Stimulated activated CD8-positive, alpha-beta memory T cell treated with anti-CD3 and anti-CD28 coated beads, Interleukin-4, amount 100 ng/mL, for 24 hours (primary cell): ENCODE measurements at regions not wholly inside any gene's neighbourhood (a gene's known extent, or its start where the extent isn't known, plus 50 kb on each side); places are given as distances from the start of the nearest gene placed in this dataset.
"Not testable (repeated sequence)": the region's sequence is repeated elsewhere in the genome, so short reads cannot be mapped to it uniquely, and the experiment has no call there.

Source experiments
- DNase-seq: peaks from one replicate; pipeline ENCODE4 v3.0.0-alpha.2; 2020; ENCODE audit warnings: low read depth

GRCh38 chr6:137309078-137309762 is 90.0 kb upstream of the IFNGR1 start:
- DNase-seq: no peak

DNA sequence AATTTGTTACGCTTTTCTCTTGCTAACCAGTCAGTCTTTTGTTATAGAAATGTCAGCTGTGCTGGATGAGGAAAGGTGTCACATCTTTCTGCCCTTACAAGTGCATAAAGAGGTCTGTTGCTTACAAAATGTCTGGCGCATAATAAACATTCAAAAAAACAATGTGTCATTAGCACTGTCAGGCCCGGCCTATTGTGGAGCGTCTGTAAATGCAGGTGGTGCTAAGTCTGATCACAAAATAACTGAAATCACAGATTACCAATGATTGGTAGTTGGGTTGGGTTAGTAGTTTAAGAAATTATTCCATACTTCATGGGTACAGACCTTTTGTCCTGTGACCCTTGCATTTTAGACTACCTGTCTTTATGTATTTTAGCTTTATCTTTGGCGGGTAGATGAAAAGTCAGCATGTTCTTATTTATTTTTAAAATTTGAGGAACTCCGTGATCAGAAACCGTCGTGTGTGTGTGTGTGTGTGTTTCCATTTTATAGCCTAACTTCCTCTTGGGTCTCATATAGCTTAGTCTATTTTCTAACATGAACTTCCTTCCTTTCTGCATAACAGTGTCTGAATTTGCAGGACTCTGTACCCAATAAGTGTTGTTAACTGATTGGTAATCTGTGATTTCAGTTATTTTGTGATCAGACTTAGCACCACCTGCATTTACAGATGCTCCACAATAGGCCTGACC is 88.1 kb upstream of the IFNGR1 start:
- no peak for DNase-seq

GRCh38 chr6:137305691-137306090 is 86.5 kb upstream of the IFNGR1 start:
- DNase-seq: no peak

DNA sequence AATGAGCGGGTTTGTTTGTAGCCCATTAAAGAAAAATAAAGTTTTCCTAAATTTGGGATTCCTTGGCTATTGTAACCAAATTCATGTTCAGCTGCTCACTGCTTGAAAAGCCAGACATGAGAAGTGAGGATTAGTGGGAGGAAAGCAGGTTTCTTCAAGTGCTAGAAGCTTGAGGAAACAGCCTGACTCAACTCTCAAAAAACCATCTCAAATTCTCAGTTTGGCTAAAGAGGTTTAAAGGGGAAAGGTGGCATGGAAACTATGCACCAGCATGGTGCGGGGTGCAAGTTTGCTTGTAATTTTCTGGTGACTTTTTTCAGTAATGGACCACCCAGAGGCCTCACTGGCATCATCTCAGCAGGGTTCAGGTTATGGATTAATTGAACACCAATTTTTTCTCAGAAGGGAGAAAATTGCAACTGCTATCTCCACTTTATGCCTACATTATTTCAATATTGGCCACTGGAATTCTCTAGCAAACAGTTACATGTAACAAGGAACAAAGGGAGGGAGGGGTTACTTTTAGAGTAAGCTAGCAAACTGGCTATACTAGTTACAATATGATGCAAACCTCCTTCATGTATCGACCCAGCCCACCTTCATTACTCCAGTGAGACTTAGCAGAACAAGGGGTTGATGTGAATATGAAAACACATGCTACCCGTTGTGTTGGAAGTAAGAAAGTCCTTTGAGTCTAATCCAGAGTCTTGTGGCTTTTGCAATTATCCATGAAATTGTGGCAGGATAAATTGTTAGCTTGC is 85.0 kb upstream of the IFNGR1 start:
- DNase-seq: no peak

- DNase-seq: no peak
Measured at GRCh38 chr6:137303441-137303840, 84.3 kb upstream of the IFNGR1 start.

DNA sequence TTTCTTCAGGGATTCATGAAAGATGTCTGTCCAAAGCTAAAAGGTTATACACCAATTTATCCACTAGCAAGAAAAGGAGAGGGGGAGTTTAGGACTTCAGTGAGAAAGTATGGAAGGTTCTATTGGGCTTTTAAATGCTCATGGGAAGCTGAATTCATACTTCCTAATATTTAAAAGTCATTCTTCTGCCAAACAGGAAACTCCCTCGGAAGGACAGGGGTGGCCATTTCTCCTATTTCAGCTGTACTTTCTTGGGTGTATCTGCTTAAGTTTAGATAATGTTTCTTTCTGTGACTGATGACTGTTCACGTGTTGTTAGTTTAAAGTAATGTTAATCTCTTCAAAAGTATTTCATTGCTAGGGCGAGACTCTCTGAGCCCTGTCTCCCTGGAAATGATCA is 80.5 kb upstream of the IFNGR1 start:
- DNase-seq: no peak

GRCh38 chr6:137297887-137298286 is 78.7 kb upstream of the IFNGR1 start:
- DNase-seq: no peak

DNA sequence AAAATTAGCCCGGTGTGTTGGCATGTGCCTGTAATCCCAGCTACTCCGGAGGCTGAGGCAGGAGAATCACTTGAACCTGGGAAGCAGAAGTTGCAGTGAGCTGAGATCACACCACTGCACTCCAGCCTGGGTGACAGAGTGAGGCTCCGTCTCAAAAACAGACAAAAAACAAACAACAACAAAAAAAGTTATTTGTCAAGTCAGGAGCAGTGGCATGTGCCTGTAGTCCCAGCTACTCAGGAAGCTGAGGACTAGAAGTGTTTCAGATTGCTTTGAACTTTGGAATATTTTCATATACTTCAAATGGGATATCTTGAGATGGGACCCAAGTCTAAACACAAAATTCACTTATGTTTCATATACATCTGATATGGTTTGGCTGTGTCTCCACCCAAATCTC is 73.1 kb upstream of the IFNGR1 start:
- DNase-seq: not testable (repeated sequence)

DNA sequence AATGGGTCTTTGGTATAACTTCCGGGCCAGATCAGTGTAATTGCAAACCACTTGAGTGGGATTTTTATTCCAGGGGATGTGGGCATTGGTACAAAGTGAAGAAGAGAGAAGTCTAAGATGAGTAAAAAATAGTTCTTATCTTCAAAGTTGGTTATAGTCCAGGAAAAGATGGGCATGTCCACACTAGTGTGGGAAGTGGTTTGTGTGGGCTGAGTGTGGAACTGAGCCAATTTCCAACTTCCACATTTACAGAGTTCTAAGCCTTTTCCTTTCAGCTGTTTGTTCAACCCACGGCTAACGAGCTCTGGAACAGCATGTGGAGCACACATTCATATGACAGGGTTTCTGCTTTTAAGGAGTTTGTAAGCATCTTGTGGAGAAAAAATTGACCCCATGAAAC is 72.3 kb upstream of the IFNGR1 start:
- no peak for DNase-seq

GRCh38 chr6:137290601-137291261 is 71.5 kb upstream of the IFNGR1 start:
- no peak for DNase-seq

GRCh38 chr6:137286916-137287315 is 67.7 kb upstream of the IFNGR1 start:
- DNase-seq: no peak

- DNase-seq: no peak
Measured at GRCh38 chr6:137286368-137286767, 67.2 kb upstream of the IFNGR1 start.

GRCh38 chr6:137284811-137285110 is 65.6 kb upstream of the IFNGR1 start:
- DNase-seq: no peak

DNA sequence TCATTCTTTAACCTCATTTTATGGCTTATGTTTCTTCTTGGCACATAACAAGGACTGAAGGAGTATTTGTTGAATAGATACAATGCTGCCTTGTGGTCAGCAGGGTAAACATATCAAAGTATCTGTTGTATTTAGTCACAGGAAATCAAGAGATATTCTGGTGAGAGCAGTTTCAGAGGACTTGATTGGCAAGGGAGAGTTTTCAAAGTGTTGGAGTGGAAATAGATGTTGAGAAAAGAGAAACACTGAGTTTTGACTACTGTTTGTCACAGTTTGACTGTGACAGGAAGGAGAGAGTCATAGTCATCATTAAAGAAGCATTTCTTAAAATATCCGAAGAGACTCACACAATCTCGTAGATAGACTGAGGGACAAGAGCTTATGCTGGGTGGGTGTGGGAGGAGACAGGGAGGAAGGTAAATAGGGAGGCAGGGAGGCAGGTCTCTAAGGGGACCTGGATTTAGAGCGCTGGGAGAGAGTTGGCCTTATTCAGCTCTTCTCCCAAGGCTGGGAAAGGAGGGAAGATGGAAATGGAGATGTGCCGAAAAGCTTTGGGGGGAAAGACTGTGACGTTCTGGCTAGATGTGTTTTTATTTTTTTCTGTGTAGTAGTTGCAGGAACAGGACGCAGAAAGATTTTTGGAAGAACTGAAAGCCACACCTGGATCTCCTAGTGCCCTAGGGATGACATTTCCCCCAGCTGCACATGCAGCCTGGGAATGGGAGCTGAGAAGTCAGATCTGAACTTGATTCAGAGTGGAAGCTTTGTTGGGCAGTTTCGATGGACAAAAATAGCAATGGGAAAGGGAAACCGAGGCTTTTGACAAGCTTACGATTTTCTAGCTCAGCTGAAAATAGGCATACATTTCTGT is 65.0 kb upstream of the IFNGR1 start:
- DNase-seq: no peak

GRCh38 chr6:137283080-137283479 is 63.9 kb upstream of the IFNGR1 start:
- DNase-seq: no peak

DNA sequence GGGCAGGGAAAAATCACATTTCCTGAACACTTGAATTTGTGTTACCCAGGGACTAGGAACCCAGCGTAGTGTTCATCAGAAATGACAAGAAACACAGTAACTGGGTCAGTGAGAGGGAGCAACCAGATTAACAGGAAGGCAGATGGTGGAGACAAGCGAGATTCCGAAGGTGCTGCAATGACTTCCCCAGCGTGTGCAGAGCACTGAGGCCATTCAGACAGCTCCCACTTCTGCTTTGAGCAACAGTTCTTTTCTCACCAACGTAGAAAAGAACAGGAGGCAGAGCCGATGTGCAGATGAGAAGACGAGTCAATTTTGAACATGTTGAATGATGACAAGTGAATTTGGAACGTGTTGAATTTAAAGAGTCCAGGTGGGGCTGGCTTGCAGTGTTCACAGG is 63.1 kb upstream of the IFNGR1 start:
- no peak for DNase-seq

DNA sequence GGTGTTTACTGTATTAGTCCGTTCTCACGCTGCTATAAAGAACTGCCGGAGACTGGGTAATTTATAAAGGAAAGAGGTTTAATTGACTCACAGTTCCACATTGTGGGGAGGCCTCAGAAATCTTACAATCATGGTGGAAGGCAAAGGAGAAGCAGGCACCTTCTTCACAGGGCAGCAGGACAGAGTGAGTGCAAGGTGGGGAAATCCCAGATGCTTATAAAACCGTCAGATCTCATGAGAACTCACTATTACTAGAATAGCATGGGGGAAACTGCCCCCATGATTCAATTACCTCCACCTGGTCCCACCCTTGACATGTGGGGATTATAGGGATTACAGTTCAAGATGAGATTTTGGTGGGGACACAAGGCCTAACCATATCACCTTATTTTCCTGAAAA is 60.1 kb upstream of the IFNGR1 start:
- not testable (repeated sequence) for DNase-seq

- no peak for DNase-seq
Measured at GRCh38 chr6:137277971-137278637, 58.9 kb upstream of the IFNGR1 start.

DNA sequence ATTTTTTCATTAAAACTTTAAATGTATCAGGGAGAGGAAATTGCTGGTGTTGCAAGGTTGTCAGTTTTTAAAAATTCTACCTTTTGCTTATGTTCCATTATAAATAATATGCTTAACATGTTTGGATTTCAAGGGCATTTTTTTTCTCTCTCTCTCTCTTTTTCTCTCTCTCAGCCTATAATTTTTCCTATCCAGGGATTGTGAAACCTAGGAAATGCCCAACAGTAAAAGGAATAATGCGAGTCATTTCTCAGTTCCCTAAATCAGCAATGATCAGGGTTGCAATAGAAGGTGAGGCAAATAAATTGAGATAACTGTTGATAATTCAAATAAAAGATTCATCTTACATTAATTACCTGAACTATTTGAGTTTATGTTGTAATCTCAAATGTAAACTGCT is 53.2 kb upstream of the IFNGR1 start:
- DNase-seq: no peak

DNA sequence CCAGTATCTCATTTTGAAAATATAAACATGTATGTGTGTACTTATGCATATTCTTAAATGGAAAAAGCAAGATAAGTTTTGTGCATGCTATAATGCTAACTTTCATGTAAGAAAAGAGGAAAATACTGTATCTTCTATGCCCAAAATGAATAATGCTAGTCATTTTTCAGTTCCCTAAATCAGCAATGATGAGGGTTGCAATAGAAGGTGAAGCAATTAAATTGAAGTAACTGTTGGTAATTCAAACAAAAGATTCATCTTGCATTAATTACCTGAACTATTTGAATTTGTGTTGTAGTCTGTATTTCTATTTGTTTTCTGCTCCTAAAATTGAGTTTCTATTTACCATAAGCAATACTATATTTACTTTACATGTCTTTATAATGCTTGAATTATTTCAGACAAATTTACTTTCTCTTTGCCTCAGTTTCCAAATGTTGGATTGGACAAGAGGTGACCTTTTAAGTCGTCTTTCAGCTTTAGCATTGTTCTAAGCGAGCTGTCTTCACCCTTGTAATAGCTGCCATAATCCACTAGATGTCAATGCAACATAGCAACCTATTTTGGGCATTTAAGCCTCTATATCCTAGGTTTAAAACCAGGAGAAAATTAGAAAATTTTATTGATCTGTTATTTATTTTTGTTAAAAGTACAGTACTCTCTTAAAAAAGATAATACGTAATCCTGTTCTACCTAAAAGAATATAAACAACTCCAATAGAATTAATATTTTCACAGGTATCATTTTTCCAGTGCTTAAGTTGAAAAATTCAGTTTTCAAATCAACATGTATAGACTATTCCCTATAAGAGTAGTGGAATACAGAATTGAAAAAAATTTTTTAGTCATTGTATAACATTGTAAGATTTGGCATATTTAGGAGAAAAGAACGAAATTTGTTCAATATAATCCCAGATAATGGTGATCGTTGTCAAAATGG is 52.3 kb upstream of the IFNGR1 start:
- DNase-seq: no peak
